IMR-90 (cell line): ENCODE measurements at regions not wholly inside any gene's neighbourhood (a gene's known extent, or its start where the extent isn't known, plus 50 kb on each side); places are given as distances from the start of the nearest gene placed in this dataset.
"Not testable (repeated sequence)": the region's sequence is repeated elsewhere in the genome, so short reads cannot be mapped to it uniquely, and the experiment has no call there.

Experiments used
- ATAC-seq: fragments of 200-7000 bp; cut with Tn5 transposase; 2 replicates; pipeline ENCODE4 v1.9.1; 2020; ENCODE audit warnings: low read depth, mild to moderate bottlenecking, moderate library complexity
- BruUV-seq: library from RNA; stranded (reverse); fragments of 400-500 nt; replicated peaks from 2 replicates; lab custom pipeline; 2021; lab: Mats Ljungman, UMichigan
- CTCF ChIA-PET: fragments of 300-600 bp; formaldehyde crosslinking; extraction: SDS; loops from one replicate; lab custom pipeline; 2021; ENCODE audit warnings: antibody characterized with exemption; lab: Yijun Ruan, JAX
- POLR2A ChIA-PET: fragments of 300-600 bp; sonication (Branson Sonifier 250); formaldehyde crosslinking; loops from one replicate; lab custom pipeline; 2022; ENCODE audit warnings: antibody characterized with exemption; ENCODE audit not compliant: unreplicated experiment; lab: Charles Lee
- DNase-seq: peaks from one replicate; pipeline ENCODE4 v3.0.0; 2013
- H2AFZ ChIP-seq: replicated peaks from 2 replicates; pipeline ENCODE3; 2013; ENCODE audit warnings: low read length, mild to moderate bottlenecking; ENCODE audit not compliant: poor library complexity
- H2AK5ac ChIP-seq: 2 replicates; pipeline ENCODE4 v1.6.1; 2013; ENCODE audit warnings: low read depth, low read length, inconsistent platforms
- H2AK9ac ChIP-seq: replicated peaks from 2 replicates; pipeline ENCODE3; 2013; ENCODE audit warnings: mild to moderate bottlenecking, low read depth, low read length, moderate library complexity; ENCODE audit not compliant: poor library complexity
- H2BK120ac ChIP-seq: 2 replicates; pipeline ENCODE4 v1.6.1; 2013; ENCODE audit warnings: low read depth, low read length, inconsistent platforms
- H2BK15ac ChIP-seq: 3 replicates; pipeline ENCODE4 v1.6.1; 2013; ENCODE audit warnings: low read depth, low read length, inconsistent platforms
- H2BK20ac ChIP-seq: 2 replicates; pipeline ENCODE4 v1.6.1; 2013; ENCODE audit warnings: low read depth, mild to moderate bottlenecking, inconsistent platforms, low read length, moderate library complexity
- H2BK5ac ChIP-seq: 2 replicates; pipeline ENCODE4 v1.6.1; 2013; ENCODE audit warnings: mild to moderate bottlenecking, low read depth, low read length, inconsistent platforms; ENCODE audit not compliant: poor library complexity, severe bottlenecking
- H3K14ac ChIP-seq: replicated peaks from 2 replicates; pipeline ENCODE4 v1.6.1; 2013; ENCODE audit warnings: low read depth, low read length, inconsistent platforms
- H3K18ac ChIP-seq: 2 replicates; pipeline ENCODE4 v1.6.1; 2013; ENCODE audit warnings: low read depth, low read length, control low read depth
- H3K23ac ChIP-seq: 2 replicates; pipeline ENCODE4 v1.6.1; 2013; ENCODE audit warnings: low read depth, low read length, inconsistent platforms
- H3K27ac ChIP-seq: 2 replicates; pipeline ENCODE4 v1.5.1; 2013; ENCODE audit warnings: mild to moderate bottlenecking, control low read depth, low read length; ENCODE audit not compliant: insufficient read depth
- H3K27me3 ChIP-seq: 2 replicates; pipeline ENCODE4 v1.6.1; 2013; ENCODE audit warnings: low read length; ENCODE audit not compliant: control insufficient read depth, insufficient read depth
- H3K36me3 ChIP-seq: 2 replicates; pipeline ENCODE4 v1.6.1; 2013; ENCODE audit warnings: low read length, mixed read lengths; ENCODE audit not compliant: control insufficient read depth, insufficient read depth
- H3K4ac ChIP-seq: 2 replicates; pipeline ENCODE4 v1.6.1; 2013; ENCODE audit warnings: low read depth, low read length, inconsistent platforms
- H3K4me1 ChIP-seq: 2 replicates; pipeline ENCODE4 v1.6.1; 2013; ENCODE audit warnings: low read length, mixed read lengths; ENCODE audit not compliant: control insufficient read depth, insufficient read depth
- H3K4me2 ChIP-seq: 2 replicates; pipeline ENCODE4 v1.6.1; 2013; ENCODE audit warnings: low read depth, mild to moderate bottlenecking, control low read depth, low read length, moderate library complexity
- H3K4me3 ChIP-seq: 2 replicates; pipeline ENCODE4 v1.5.1; 2013; ENCODE audit warnings: low read depth, mild to moderate bottlenecking, control low read depth, low read length, moderate library complexity; ENCODE audit not compliant: insufficient read depth
- H3K56ac ChIP-seq: 2 replicates; pipeline ENCODE4 v1.6.1; 2013; ENCODE audit warnings: low read length, inconsistent platforms; ENCODE audit not compliant: insufficient read depth; ENCODE audit errors: extremely low read depth
- H3K79me1 ChIP-seq, 2 experiments: 2 replicates each; pipeline ENCODE4 v1.6.1; 2013; ENCODE audit warnings: low read length in 2 of 2, inconsistent platforms in 1 of 2, low read depth in 1 of 2
- H3K9ac ChIP-seq: 2 replicates; pipeline ENCODE4 v1.6.1; 2013; ENCODE audit warnings: low read depth, low read length, control low read depth
- H3K9me1 ChIP-seq: 2 replicates; pipeline ENCODE4 v1.6.1; 2013; ENCODE audit warnings: low read length, inconsistent platforms; ENCODE audit not compliant: insufficient read depth
- H3K9me3 ChIP-seq: 2 replicates; pipeline ENCODE4 v1.6.1; 2013; ENCODE audit warnings: low read length; ENCODE audit not compliant: control insufficient read depth, insufficient read depth
- H4K20me1 ChIP-seq: 2 replicates; pipeline ENCODE4 v1.6.1; 2013; ENCODE audit warnings: low read length, inconsistent platforms; ENCODE audit not compliant: insufficient read depth
- H4K5ac ChIP-seq: 2 replicates; pipeline ENCODE4 v1.6.1; 2013; ENCODE audit warnings: mild to moderate bottlenecking, low read depth, low read length, control low read depth
- H4K8ac ChIP-seq, 2 experiments: 2 replicates each; pipeline ENCODE4 v1.6.1; 2013; ENCODE audit warnings: low read depth in 2 of 2, low read length in 2 of 2, control low read depth in 1 of 2, inconsistent platforms in 1 of 2
- H4K91ac ChIP-seq: 2 replicates; pipeline ENCODE4 v1.6.1; 2013; ENCODE audit warnings: low read depth, low read length, inconsistent platforms; ENCODE audit not compliant: insufficient read depth
- CEBPB ChIP-seq: IDR thresholded peaks from 2 replicates; pipeline ENCODE4 v1.6.1; 2012; ENCODE audit warnings: low read depth, low read length, improper control_type of control experiment
- MAFK ChIP-seq: IDR thresholded peaks from 2 replicates; pipeline ENCODE4 v1.6.1; 2012; ENCODE audit warnings: low read depth, low read length, improper control_type of control experiment
- WGBS, 2 experiments: methylation state at CpG; one replicate each; pipeline versions ENCODE4 v1.1.5 to v1.1.7; 2013; ENCODE audit warnings: missing lambda C conversion rate in 2 of 2; ENCODE audit not compliant: insufficient read length in 1 of 2; ENCODE audit errors: extremely low coverage in 2 of 2; 5-methylcytosine and 5-hydroxymethylcytosine counted together
- dilution Hi-C: fragments of 300-500 bp; cut with HindIII; formaldehyde crosslinking; loops from one replicate; pipeline ENCODE4 v1.14.3; 2018; ENCODE audit warnings: low sequenced_read_pairs; ENCODE audit not compliant: unreplicated experiment
- in situ Hi-C: fragments of 300-500 bp; cut with MboI; formaldehyde crosslinking; loops from 3 replicates; pipeline ENCODE4 v1.14.3; 2019; ENCODE audit warnings: low sequenced_read_pairs, inconsistent platforms, mixed read lengths
- intact Hi-C: fragments of 100-400 bp; cut with micrococcal nuclease; formaldehyde crosslinking; loops from 2 replicates; pipeline ENCODE4 v1.10.0; 2022

- BruUV-seq, result no TSS peak
- 25% methylated on average over 2 of the region's 5 CpGs; no CpG with 5 or more reads in 1 of the 2 experiments for WGBS, 2 experiments
- Histone ChIP-seq H3K36me3 (no peaks in the 10 kb centered on the region), H3K23ac (no peak overlapping the region), H3K9ac (no peak overlapping the region), H2AFZ (no peak overlapping the region), H3K4me2 (no peak overlapping the region), H4K5ac (no peak overlapping the region), H3K9me1 (no peaks in the 10 kb centered on the region), H3K27me3 (no peaks in the 10 kb centered on the region), H2BK20ac (no peak overlapping the region), H2BK120ac (no peak overlapping the region), H3K4ac (no peak overlapping the region), H2AK5ac (no peak overlapping the region), H3K18ac (no peak overlapping the region), H3K56ac (no peak overlapping the region), H2AK9ac (no peak overlapping the region), H2BK15ac (no peak overlapping the region), H3K4me3 (no peak overlapping the region), H4K20me1 (no peaks in the 10 kb centered on the region), H3K9me3 (no peaks in the 10 kb centered on the region), H3K4me1 (no peaks in the 10 kb centered on the region), H3K27ac (no peak overlapping the region), H3K14ac (no peak overlapping the region), H2BK5ac (no peak overlapping the region), H4K8ac (no peak overlapping the region), H4K91ac (no peak overlapping the region), H3K79me1 (no peaks in the 10 kb centered on the region)
- in situ Hi-C loops (no loop called here), intact Hi-C loops (no loop called here), dilution Hi-C loops (no loop called here)
- no peak for ATAC-seq
- TF ChIP-seq MAFK, result peak; percentile 76
- TF ChIP-seq CEBPB, result no peak
- CTCF ChIA-PET, result no interaction called here
- DNase-seq, result no peak
- POLR2A ChIA-PET, result interaction anchor here (0.6 kb wide), 1 partner anchor 239 kb away, joined by 4 read pairs; no protein-coding TSS in a partner anchor
Observed at GRCh38 chr1:220420726-220421125, 107.2 kb upstream of the MARK1 start.

- intact Hi-C loops, BruUV-seq, H3K9me3 ChIP-seq, H3K18ac ChIP-seq, H4K91ac ChIP-seq, H3K27me3 ChIP-seq, H2BK20ac ChIP-seq, H3K27ac ChIP-seq, H3K9me1 ChIP-seq, H3K79me1 ChIP-seq, in situ Hi-C loops, H2AFZ ChIP-seq, H3K9ac ChIP-seq, H3K4me3 ChIP-seq, H3K4me2 ChIP-seq, H3K14ac ChIP-seq, dilution Hi-C loops, CTCF ChIA-PET, H3K56ac ChIP-seq, H3K4me1 ChIP-seq, ATAC-seq, H3K4ac ChIP-seq, H4K20me1 ChIP-seq, DNase-seq, H4K5ac ChIP-seq, H2BK5ac ChIP-seq, POLR2A ChIA-PET, H4K8ac ChIP-seq, H3K36me3 ChIP-seq, H2AK5ac ChIP-seq, H2BK120ac ChIP-seq, H2BK15ac ChIP-seq, H3K23ac ChIP-seq, H2AK9ac ChIP-seq: not testable (repeated sequence)
- 69% methylated on average over 7 of the region's 19 CpGs; no CpG with 5 or more reads in 1 of the 2 experiments for WGBS, 2 experiments
Observed at GRCh38 chr1:220412382-220412781, 115.6 kb upstream of the MARK1 start.
